Fibroblast of peridontal ligament (primary cell): ENCODE measurements at regions not wholly inside any gene's neighbourhood (a gene's known extent, or its start where the extent isn't known, plus 50 kb on each side); places are given as distances from the start of the nearest gene placed in this dataset.
"Not testable (repeated sequence)": the region's sequence is repeated elsewhere in the genome, so short reads cannot be mapped to it uniquely, and the experiment has no call there.

Source experiments
- DNase-seq: peaks from one replicate; pipeline ENCODE4 v3.0.0-alpha.2; 2010; ENCODE audit errors: extremely low read depth

GRCh38 chr12:67077617-67078016 lies 191.5 kb upstream of the CAND1 start:
- DNase-seq, result peak; percentile 7

- no peak for DNase-seq
Observed at GRCh38 chr12:67078957-67079356, 190.2 kb upstream of the CAND1 start.

- DNase-seq, result no peak
Observed at GRCh38 chr12:67080637-67081036, 188.5 kb upstream of the CAND1 start.

GRCh38 chr12:67082221-67082620 lies 186.9 kb upstream of the CAND1 start:
- DNase-seq, result no peak

DNA sequence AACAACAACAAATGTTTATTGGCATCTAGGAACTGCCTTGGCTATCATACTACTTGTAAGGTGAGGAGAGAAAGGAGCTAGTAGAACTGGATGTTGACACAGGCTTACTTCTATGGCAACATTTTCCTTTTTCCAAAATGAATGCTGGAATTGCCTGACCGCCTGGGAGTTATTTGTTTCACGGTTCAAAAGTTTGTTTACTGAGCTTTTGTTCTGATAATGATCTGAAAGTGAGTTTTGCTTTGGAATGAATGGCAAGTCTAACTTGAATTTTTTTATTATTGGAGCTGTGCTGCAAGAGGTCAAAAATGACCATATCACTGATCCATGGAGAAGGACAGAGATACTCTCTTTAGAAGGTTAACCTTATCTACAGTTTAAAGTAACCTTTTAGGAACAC lies 183.5 kb upstream of the CAND1 start:
- DNase-seq, result no peak

- no peak for DNase-seq
Observed at GRCh38 chr12:67086116-67086515, 183.0 kb upstream of the CAND1 start.

DNA sequence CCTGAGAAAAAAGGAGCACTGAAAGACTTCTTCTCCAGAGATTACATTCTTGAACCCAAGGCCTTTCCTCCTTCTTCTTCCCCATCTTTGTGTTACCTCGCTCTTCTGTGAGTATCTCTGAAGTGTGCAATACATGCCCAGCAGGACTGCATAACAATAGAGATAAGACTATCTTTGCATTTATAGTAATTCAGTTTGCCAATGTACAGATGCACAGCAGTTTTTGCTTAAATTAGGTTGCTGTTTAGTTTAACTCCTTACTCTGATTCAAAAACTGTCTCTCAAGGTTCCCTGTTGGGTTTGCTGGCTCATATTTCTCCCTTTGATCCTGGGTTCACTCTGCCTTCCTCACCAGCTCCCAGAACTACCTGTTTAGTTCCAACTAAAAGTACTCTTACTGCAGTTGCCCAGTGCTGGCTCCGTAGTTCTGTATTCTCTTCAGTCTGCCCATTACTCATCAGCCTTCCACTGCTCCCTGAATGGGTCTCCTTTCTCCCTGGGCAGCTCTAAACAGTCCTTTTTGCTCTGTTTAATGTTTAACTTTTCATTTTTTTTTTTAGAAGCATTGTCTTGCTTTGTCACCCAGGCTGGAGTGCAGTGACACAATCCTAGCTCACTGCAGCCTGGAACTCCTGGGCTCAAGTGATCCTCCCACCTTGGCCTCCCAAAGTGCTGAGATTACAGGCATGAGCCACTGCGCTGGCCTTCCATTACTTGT lies 180.6 kb upstream of the CAND1 start:
- no peak for DNase-seq

- no peak for DNase-seq
Observed at GRCh38 chr12:67091204-67091603, 178.0 kb upstream of the CAND1 start.

DNA sequence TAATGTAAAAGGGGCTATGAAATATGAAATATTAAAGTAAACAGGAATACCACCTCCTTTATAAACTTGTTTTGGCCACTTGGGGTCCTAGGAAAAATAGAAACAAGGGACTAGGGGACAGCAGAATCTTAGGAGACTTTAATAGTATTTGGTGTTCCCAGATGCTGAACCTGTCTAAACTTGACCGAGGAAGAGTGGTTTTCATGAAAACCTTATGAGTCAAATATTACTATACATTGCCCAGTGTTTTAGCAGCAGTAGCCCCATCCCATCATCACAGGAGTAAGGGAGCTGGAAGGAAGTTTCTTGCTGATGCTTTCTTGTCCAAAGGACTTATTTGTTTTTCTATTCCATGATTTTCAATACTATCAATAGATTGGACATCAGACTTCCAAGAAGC lies 177.5 kb upstream of the CAND1 start:
- DNase-seq, result no peak

DNA sequence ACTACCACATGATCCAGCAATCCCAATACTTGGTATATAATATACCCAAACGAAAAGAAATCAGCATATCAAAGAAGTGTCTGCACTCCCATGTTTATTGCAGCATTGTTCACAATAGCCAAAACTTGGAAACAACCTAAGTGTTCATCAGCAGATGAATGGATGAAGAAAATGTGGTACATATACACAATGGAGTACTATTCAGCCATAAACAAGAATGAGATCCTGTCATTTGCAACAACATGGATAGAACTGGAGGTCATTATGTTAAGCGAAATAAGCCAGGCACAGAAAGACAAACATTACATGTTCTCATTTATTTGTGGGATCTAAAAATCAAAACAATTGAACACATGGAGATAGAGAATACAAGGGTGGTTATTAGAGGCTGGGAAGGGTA lies 176.2 kb upstream of the CAND1 start:
- DNase-seq, result not testable (repeated sequence)

GRCh38 chr12:67096533-67097318 lies 172.4 kb upstream of the CAND1 start:
- DNase-seq, result no peak

DNA sequence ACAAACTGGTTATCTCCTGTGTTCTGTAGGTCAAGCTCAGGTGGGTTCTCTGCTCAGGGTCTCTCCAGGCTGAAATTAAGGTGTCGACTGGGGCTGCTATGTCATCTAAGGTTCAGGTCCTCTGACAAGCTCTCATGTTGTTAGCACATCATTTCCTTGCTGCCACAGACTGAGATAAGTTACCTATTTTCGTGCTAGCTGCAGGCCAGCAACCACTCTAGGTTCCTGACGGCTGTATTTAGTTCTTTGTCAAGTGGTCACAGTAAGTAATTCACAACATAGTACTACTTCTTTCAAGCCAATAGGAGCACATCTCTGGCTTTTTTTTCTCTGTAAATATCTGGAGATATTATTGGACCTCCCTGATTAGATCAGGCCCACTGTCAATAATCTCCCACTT lies 169.3 kb upstream of the CAND1 start:
- no peak for DNase-seq

GRCh38 chr12:67103521-67103920 lies 165.6 kb upstream of the CAND1 start:
- no peak for DNase-seq

DNA sequence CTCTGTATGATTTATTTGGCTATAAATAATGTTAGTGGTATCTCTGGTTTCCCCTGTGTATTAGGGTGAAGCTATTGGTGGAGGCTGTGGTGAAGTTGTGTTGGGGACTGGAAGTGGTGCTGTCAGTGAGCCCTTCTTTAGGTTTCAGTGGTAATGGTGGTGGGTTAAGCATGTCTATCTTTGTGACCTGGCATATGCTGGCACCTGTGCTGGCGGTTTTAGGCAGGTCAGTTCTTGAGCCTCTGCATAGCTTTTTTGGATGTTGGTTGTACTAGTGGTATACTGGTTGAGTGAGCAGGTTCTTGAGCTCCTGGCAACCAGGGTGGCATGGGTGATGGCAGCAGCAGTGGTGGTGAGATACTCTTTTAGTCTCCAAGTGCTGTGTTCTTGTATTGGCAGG lies 161.9 kb upstream of the CAND1 start:
- DNase-seq, result no peak

- no peak for DNase-seq
Observed at GRCh38 chr12:67107751-67108269, 161.3 kb upstream of the CAND1 start.

GRCh38 chr12:67110345-67110744 lies 158.8 kb upstream of the CAND1 start:
- DNase-seq, result peak; percentile 2

GRCh38 chr12:67111182-67111581 lies 158.0 kb upstream of the CAND1 start:
- DNase-seq, result no peak

DNA sequence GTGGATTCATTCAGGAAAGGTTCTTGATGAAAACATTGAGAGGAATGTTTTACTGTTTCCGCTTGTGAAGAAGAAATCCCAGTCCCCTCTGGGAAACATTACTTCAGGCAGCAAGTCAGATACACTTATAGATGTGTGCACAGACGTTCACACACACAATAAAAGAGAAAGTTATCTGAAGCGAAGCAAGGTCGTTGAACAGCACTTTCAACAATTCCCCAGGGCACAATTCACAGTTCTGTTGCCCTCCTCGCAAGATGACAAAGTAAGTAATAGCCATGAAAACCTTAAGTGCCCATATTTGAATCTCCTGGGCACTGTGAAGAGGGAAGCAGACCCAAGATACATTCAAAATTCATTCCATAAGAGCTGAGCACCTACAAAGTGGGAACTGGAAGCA lies 156.6 kb upstream of the CAND1 start:
- no peak for DNase-seq

DNA sequence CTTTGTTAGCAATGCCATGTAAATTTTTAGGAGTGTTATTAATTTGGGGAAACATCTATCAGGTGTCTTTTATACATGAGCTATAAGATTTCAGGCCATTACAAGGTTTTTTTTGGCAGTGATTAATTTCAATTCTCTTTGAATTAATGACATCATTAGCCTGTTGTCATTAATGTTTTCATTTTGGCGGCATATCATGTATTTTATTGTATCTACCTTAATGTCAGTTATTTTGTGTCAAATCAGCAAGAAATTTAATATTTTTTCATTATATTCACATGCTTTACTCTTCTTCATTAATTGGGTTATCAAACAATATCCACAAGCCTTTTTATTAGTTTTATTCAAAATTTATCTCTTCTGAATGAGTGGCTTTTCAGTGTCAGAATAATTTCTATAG lies 153.0 kb upstream of the CAND1 start:
- DNase-seq, result no peak

- no peak for DNase-seq
Observed at GRCh38 chr12:67122584-67122983, 146.6 kb upstream of the CAND1 start.

GRCh38 chr12:67137256-67137655 lies 131.9 kb upstream of the CAND1 start:
- no peak for DNase-seq

DNA sequence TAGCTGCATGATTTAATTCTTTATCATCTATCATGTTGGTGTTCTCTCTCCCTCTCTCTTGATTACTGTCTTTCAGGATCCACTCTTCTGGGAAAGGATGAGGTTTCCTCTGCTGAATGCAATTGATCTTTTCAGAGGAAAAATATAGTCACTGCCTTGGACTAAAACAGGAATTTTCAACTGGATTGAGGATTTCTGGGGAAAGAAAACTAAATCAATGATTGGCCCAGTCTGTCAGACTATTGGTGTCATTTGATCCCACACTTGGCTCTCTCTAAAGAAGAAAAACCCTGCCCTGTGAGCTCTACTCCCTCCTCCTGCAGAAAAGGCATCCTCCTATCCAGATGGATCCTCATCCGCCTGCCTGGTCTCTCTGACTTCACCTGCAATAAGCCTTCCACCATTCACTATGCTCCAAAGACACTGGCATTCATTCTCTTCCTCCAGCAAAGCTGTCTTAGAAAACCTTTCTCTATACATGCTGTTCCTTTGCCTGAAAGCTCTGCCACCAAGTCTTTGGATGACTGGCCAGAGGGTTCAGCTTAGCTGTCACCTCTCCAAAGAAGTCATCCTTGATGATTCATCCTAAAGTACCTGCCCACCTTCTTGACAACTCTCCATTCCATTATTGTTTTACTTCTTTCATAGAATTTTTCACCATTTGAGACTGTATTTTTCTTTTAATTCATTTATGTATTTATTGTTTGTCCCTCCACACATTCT lies 127.7 kb upstream of the CAND1 start:
- no peak for DNase-seq

- no peak for DNase-seq
Observed at GRCh38 chr12:67145692-67146091, 123.5 kb upstream of the CAND1 start.
